ENCODE measurements at regions not wholly inside any gene's neighbourhood (a gene's known extent, or its start where the extent isn't known, plus 50 kb on each side); places are given as distances from the start of the nearest gene placed in this dataset.

- Histone ChIP-seq H3K27me3 (ENCODE audit: insufficient read depth, low read length) (no peaks in the 10 kb centered on the region), H3K4me3 (ENCODE audit: low read depth, low read length) (no peak overlapping the region), H3K79me1 (ENCODE audit: low read length) (no peaks in the 10 kb centered on the region), H2BK120ac (ENCODE audit: insufficient read depth, low read length, poor library complexity) (no peak overlapping the region), H2AFZ (ENCODE audit: insufficient read depth, low read length, poor library complexity) (no peak overlapping the region), H3K4me1 (ENCODE audit: control insufficient read depth in 1 of 2, insufficient read depth in 2 of 2, low read length in 2 of 2) (no peaks in the 10 kb centered on the region), H3K18ac (ENCODE audit: low read length) (no peak overlapping the region), H3K23ac (ENCODE audit: low read length) (no peak overlapping the region), H3K79me2 (ENCODE audit: control insufficient read depth, insufficient read depth, low read length, poor library complexity) (no peaks in the 10 kb centered on the region), H4K12ac (ENCODE audit: low read depth, low read length) (no peak overlapping the region), H3K4me2 (ENCODE audit: low read length) (no peak overlapping the region), H3K4ac (ENCODE audit: low read depth, low read length) (no peak overlapping the region), H3K9me3 (ENCODE audit: insufficient read depth, low read depth, low read length) (no peaks in the 10 kb centered on the region), H2BK12ac (ENCODE audit: low read length) (no peak overlapping the region), H3K14ac (ENCODE audit: low read length) (no peak overlapping the region), H4K8ac (ENCODE audit: low read depth, low read length) (no peak overlapping the region), H4K91ac (ENCODE audit: low read depth, low read length) (no peak overlapping the region), H2BK5ac (ENCODE audit: low read depth, low read length, poor library complexity) (no peak overlapping the region), H3K9ac (ENCODE audit: low read length) (no peak overlapping the region), H2AK5ac (ENCODE audit: low read length) (no peak overlapping the region), H3K36me3 (ENCODE audit: control insufficient read depth in 1 of 2, insufficient read depth in 2 of 2, low read length in 2 of 2) (no peaks in the 10 kb centered on the region), H3K27ac (ENCODE audit: low read depth, low read length) (no peak overlapping the region)
- DNase-seq = no peak
Measured at GRCh38 chr6:74860456-74860855, 345.4 kb downstream of the COL12A1 start.

GRCh38 chr6:74857157-74857556 lies 348.7 kb downstream of the COL12A1 start:
- H4K12ac ChIP-seq (ENCODE audit: low read depth, low read length) = no peak overlapping the region
- H3K9me3 ChIP-seq (ENCODE audit: insufficient read depth, low read depth, low read length) = no peaks in the 10 kb centered on the region
- no CpG with 5 or more reads among the region's 3 CpGs for WGBS (ENCODE audit: extremely low coverage, insufficient coverage, insufficient read length)
- no peaks in the 10 kb centered on the region for H3K79me1 ChIP-seq (ENCODE audit: low read length)
- no peak overlapping the region for H3K27ac ChIP-seq (ENCODE audit: low read depth, low read length)
- no peak overlapping the region for H2BK120ac ChIP-seq (ENCODE audit: insufficient read depth, low read length, poor library complexity)
- H3K27me3 ChIP-seq (ENCODE audit: insufficient read depth, low read length) = no peaks in the 10 kb centered on the region
- no peak overlapping the region for H4K8ac ChIP-seq (ENCODE audit: low read depth, low read length)
- no peak overlapping the region for H3K4me2 ChIP-seq (ENCODE audit: low read length)
- H3K4me1 ChIP-seq (ENCODE audit: control insufficient read depth in 1 of 2, insufficient read depth in 2 of 2, low read length in 2 of 2) = no peaks in the 10 kb centered on the region
- no peaks in the 10 kb centered on the region for H3K36me3 ChIP-seq (ENCODE audit: control insufficient read depth in 1 of 2, insufficient read depth in 2 of 2, low read length in 2 of 2)
- H3K23ac ChIP-seq (ENCODE audit: low read length) = no peak overlapping the region
- no peak overlapping the region for H3K18ac ChIP-seq (ENCODE audit: low read length)
- no peak overlapping the region for H2AFZ ChIP-seq (ENCODE audit: insufficient read depth, low read length, poor library complexity)
- no peak overlapping the region for H2AK5ac ChIP-seq (ENCODE audit: low read length)
- no peaks in the 10 kb centered on the region for H3K79me2 ChIP-seq (ENCODE audit: control insufficient read depth, insufficient read depth, low read length, poor library complexity)
- no peak overlapping the region for H2BK12ac ChIP-seq (ENCODE audit: low read length)
- H4K91ac ChIP-seq (ENCODE audit: low read depth, low read length) = no peak overlapping the region
- H3K4me3 ChIP-seq (ENCODE audit: low read depth, low read length) = no peak overlapping the region
- H3K14ac ChIP-seq (ENCODE audit: low read length) = no peak overlapping the region
- H3K9ac ChIP-seq (ENCODE audit: low read length) = no peak overlapping the region
- no peak for DNase-seq
- H2BK5ac ChIP-seq (ENCODE audit: low read depth, low read length, poor library complexity) = no peak overlapping the region
- H3K4ac ChIP-seq (ENCODE audit: low read depth, low read length) = no peak overlapping the region

- Histone ChIP-seq H2AFZ (ENCODE audit: insufficient read depth, low read length, poor library complexity) (no peak overlapping the region), H4K8ac (ENCODE audit: low read depth, low read length) (no peak overlapping the region), H2AK5ac (ENCODE audit: low read length) (no peak overlapping the region), H3K9me3 (ENCODE audit: insufficient read depth, low read depth, low read length) (no peaks in the 10 kb centered on the region), H3K23ac (ENCODE audit: low read length) (no peak overlapping the region), H2BK12ac (ENCODE audit: low read length) (no peak overlapping the region), H3K27me3 (ENCODE audit: insufficient read depth, low read length) (no peaks in the 10 kb centered on the region), H3K14ac (ENCODE audit: low read length) (no peak overlapping the region), H3K36me3 (ENCODE audit: control insufficient read depth in 1 of 2, insufficient read depth in 2 of 2, low read length in 2 of 2) (no peaks in the 10 kb centered on the region), H3K4me1 (ENCODE audit: control insufficient read depth in 1 of 2, insufficient read depth in 2 of 2, low read length in 2 of 2) (no peaks in the 10 kb centered on the region), H3K9ac (ENCODE audit: low read length) (no peak overlapping the region), H3K79me1 (ENCODE audit: low read length) (no peaks in the 10 kb centered on the region), H3K27ac (ENCODE audit: low read depth, low read length) (no peak overlapping the region), H3K4ac (ENCODE audit: low read depth, low read length) (no peak overlapping the region), H4K91ac (ENCODE audit: low read depth, low read length) (no peak overlapping the region), H2BK5ac (ENCODE audit: low read depth, low read length, poor library complexity) (no peak overlapping the region), H3K4me2 (ENCODE audit: low read length) (no peak overlapping the region), H4K12ac (ENCODE audit: low read depth, low read length) (no peak overlapping the region), H3K79me2 (ENCODE audit: control insufficient read depth, insufficient read depth, low read length, poor library complexity) (no peaks in the 10 kb centered on the region), H3K18ac (ENCODE audit: low read length) (no peak overlapping the region), H3K4me3 (ENCODE audit: low read depth, low read length) (no peak overlapping the region), H2BK120ac (ENCODE audit: insufficient read depth, low read length, poor library complexity) (no peak overlapping the region)
- DNase-seq = no peak
Measured at GRCh38 chr6:74853991-74854390, 351.9 kb downstream of the COL12A1 start.

- no peak overlapping the region for H2AK5ac ChIP-seq (ENCODE audit: low read length)
- WGBS (ENCODE audit: extremely low coverage, insufficient coverage, insufficient read length) = no CpG with 5 or more reads among the region's 2 CpGs
Measured at GRCh38 chr6:74851596-74851995, 354.3 kb downstream of the COL12A1 start.

GRCh38 chr6:74840953-74841352 lies 364.9 kb downstream of the COL12A1 start:
- Histone ChIP-seq H3K79me2 (ENCODE audit: control insufficient read depth, insufficient read depth, low read length, poor library complexity) (no peaks in the 10 kb centered on the region), H3K4me1 (ENCODE audit: control insufficient read depth in 1 of 2, insufficient read depth in 2 of 2, low read length in 2 of 2) (no peaks in the 10 kb centered on the region), H4K8ac (ENCODE audit: low read depth, low read length) (no peak overlapping the region), H2BK5ac (ENCODE audit: low read depth, low read length, poor library complexity) (no peak overlapping the region), H3K79me1 (ENCODE audit: low read length) (no peaks in the 10 kb centered on the region), H2AFZ (ENCODE audit: insufficient read depth, low read length, poor library complexity) (no peak overlapping the region), H4K91ac (ENCODE audit: low read depth, low read length) (no peak overlapping the region), H4K12ac (ENCODE audit: low read depth, low read length) (no peak overlapping the region), H3K23ac (ENCODE audit: low read length) (no peak overlapping the region), H3K27me3 (ENCODE audit: insufficient read depth, low read length) (no peaks in the 10 kb centered on the region), H3K18ac (ENCODE audit: low read length) (no peak overlapping the region), H2BK120ac (ENCODE audit: insufficient read depth, low read length, poor library complexity) (no peak overlapping the region), H2AK5ac (ENCODE audit: low read length) (no peak overlapping the region), H2BK12ac (ENCODE audit: low read length) (no peak overlapping the region), H3K9ac (ENCODE audit: low read length) (no peak overlapping the region), H3K4me3 (ENCODE audit: low read depth, low read length) (no peak overlapping the region), H3K36me3 (ENCODE audit: control insufficient read depth in 1 of 2, insufficient read depth in 2 of 2, low read length in 2 of 2) (no peaks in the 10 kb centered on the region), H3K27ac (ENCODE audit: low read depth, low read length) (no peak overlapping the region), H3K4me2 (ENCODE audit: low read length) (no peak overlapping the region), H3K4ac (ENCODE audit: low read depth, low read length) (no peak overlapping the region), H3K14ac (ENCODE audit: low read length) (no peak overlapping the region), H3K9me3 (ENCODE audit: insufficient read depth, low read depth, low read length) (no peaks in the 10 kb centered on the region)
- DNase-seq = no peak
- no CpG with 5 or more reads among the region's 3 CpGs for WGBS (ENCODE audit: extremely low coverage, insufficient coverage, insufficient read length)

More at GRCh38 chr6:74851596-74851995, 354.3 kb downstream of the COL12A1 start:
- Histone ChIP-seq H2BK120ac (ENCODE audit: insufficient read depth, low read length, poor library complexity) (no peak overlapping the region), H3K4me3 (ENCODE audit: low read depth, low read length) (no peak overlapping the region), H3K9ac (ENCODE audit: low read length) (no peak overlapping the region), H3K9me3 (ENCODE audit: insufficient read depth, low read depth, low read length) (no peaks in the 10 kb centered on the region), H3K27ac (ENCODE audit: low read depth, low read length) (no peak overlapping the region), H3K14ac (ENCODE audit: low read length) (no peak overlapping the region), H3K18ac (ENCODE audit: low read length) (no peak overlapping the region), H3K79me2 (ENCODE audit: control insufficient read depth, insufficient read depth, low read length, poor library complexity) (no peaks in the 10 kb centered on the region), H4K12ac (ENCODE audit: low read depth, low read length) (no peak overlapping the region), H3K4me1 (ENCODE audit: control insufficient read depth in 1 of 2, insufficient read depth in 2 of 2, low read length in 2 of 2) (no peaks in the 10 kb centered on the region), H3K27me3 (ENCODE audit: insufficient read depth, low read length) (no peaks in the 10 kb centered on the region), H4K91ac (ENCODE audit: low read depth, low read length) (no peak overlapping the region), H2AFZ (ENCODE audit: insufficient read depth, low read length, poor library complexity) (no peak overlapping the region), H4K8ac (ENCODE audit: low read depth, low read length) (no peak overlapping the region), H3K23ac (ENCODE audit: low read length) (no peak overlapping the region), H3K4me2 (ENCODE audit: low read length) (no peak overlapping the region), H3K79me1 (ENCODE audit: low read length) (no peaks in the 10 kb centered on the region), H2BK12ac (ENCODE audit: low read length) (no peak overlapping the region), H2BK5ac (ENCODE audit: low read depth, low read length, poor library complexity) (no peak overlapping the region), H3K4ac (ENCODE audit: low read depth, low read length) (no peak overlapping the region), H3K36me3 (ENCODE audit: control insufficient read depth in 1 of 2, insufficient read depth in 2 of 2, low read length in 2 of 2) (no peaks in the 10 kb centered on the region)
- DNase-seq = no peak
